GM21529 (cell line): ENCODE measurements at regions not wholly inside any gene's neighbourhood (a gene's known extent, or its start where the extent isn't known, plus 50 kb on each side); places are given as distances from the start of the nearest gene placed in this dataset.

Source experiments
- ATAC-seq: cut with Tn5 transposase; IDR thresholded peaks from one replicate; pipeline ENCODE4 v1.9.1; 2021; ENCODE audit not compliant: unreplicated experiment

DNA sequence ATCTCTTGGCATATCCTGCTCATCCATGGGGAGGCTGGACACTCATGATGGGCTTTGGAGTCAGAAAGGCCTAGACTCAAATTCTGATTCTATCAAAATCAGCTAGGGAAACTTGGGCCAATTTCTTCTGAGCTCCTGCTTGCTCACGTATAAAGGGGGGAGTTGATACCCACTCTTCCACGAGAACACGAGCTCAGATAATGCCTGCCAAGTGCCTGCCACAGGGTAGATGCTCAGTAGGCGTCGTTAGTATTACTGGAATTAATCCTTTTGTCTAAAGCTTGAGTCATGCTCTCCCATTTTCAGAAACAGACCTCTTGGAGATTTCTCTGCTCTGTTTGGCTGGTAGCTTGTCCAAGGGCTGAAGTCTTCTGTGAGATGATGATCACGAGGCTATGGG is 238.3 kb upstream of the MVB12B start:
- no peak for ATAC-seq

DNA sequence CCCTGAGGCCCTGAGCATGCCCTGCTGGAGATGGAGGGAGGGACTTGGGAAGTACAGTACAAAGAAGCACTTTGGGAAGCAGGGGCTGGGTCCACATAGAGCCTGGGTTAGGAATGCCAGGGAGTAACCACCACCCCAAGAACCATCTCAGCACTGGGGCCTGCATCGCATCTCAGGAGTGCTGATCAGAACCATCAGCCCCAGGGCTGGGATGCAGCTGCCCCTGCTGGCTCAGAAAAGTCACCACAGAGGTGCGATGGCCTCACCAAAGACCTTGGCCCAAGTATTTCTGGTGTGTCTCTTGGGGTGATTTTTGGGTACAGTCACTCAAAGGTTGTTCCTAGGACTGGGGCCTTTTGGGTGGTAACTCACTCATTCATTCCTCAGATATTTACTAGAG is 236.8 kb upstream of the MVB12B start:
- ATAC-seq, result no peak

DNA sequence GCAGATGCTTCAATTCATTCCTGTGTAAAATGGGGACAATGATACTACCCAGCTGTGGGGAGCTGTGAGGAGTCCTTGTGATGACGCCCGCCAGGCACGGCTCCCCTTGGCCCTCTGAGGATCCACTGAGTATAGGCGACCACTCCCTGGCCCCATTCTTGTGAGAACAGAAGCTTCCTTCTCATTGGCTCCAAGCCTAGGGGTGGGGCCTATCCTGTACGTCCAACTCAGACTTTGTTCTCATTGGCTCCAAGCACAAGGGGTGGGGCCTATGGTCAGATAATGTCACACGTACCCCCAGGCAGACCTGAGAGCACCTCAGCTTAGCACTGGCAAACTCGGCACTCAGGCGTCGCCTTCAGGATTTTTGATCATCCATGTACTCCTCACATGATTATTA is 232.9 kb upstream of the MVB12B start:
- ATAC-seq, result no peak

DNA sequence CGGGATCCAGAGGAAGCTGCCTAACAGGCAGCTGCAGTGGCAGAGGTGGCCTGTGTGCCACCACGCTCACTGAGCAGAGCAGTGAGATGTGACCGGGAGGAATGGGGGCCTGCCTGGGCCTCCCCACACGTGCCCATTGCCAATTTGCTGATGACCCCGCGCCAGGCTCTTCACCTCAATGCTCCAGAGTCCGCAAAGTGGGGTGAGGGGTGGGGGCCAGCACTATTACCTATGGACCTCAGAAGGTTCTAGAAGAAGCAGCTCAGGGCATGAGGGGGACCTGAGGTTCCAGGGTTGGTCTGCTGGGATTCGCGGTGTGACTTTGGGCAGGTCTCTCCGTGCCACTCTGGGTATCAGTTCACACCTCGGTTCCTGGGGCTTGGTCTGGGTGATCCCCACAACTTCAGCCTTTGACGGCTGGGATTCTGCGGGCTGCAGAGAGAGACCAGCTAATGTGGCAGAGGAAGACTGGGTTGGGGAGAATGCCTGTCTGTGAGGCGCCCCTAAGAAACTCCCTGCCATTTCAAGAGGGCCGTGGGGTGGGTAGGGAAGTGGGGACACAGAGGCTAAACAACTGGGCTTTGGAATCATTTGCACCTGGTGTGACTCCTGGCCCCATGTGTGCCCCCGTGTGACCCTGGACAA is 231.0 kb upstream of the MVB12B start:
- ATAC-seq, result no peak

DNA sequence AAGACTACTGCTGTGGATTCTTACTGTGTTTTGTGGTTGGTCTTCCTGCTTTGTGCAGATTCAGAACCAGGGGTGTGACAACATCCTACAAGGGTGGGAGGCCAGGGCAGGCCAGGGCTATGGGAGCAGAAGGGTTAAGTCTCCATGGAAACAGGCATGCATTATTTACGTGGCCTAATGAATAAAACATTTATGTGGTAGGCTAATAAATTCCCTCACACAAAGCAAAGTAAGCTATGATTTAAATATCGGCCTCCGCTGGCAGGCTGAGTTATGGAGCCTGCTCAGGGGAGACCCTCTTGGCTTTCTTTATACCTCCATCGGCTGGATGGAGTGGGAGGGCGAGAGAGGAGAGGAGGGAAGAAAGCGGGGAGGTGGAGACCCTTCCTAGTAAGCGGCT is 230.3 kb upstream of the MVB12B start:
- ATAC-seq, result no peak

DNA sequence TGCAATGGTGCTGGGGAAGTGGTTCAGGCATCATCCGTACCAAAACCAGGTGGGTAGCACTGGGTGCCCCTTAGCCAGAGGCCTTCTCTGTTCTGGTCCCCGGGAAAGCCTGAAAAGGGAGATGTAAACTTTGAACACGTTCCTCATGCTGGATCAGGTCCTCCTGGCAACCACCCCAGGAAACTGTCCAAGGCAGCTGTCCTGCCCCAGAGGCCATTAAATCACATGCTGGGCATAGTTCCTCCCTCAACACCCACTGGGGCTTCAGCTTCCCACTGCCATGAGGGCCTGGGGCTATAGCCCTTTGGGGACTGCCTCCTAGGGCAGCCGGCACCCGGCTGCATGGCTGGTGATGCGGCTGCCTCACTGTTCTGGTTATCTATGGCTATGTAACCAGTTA is 228.9 kb upstream of the MVB12B start:
- no peak for ATAC-seq

DNA sequence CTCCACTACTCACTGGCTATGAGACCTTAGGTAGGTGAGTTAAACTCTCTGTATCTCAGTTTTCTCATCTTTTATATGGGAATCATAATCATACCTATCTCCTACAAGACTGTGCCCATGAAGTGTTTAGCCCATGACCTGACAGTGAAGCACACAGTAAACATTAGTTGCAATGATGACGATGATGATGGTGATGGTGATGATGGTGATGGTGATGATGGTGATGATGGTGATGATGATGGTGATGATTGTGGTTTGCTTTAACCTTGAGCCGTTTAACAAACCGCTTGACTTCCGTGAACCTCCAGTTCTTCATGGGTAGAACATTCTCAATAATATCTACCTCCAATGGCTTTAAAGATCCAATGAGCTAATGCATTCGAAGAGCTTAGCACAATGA is 220.2 kb upstream of the MVB12B start:
- ATAC-seq, result no peak

DNA sequence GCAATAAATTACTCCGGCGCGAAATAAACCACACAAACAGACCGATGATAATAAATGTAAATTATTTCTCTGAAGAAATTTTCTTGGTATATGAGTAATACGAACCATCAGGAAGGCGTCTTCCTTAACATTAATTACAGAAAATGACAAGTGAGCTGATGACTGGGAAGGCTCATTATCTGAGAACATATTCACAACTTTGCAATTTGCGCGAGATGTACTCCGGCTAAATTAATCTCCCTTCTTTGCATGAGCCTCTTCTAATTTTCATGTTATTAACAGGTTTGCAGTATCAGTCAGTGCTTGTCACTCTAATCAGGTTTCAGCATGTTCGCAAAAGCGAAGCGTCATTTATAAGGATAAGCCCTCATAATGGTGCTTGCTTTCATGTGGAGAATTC is 218.9 kb upstream of the MVB12B start:
- ATAC-seq, result no peak

DNA sequence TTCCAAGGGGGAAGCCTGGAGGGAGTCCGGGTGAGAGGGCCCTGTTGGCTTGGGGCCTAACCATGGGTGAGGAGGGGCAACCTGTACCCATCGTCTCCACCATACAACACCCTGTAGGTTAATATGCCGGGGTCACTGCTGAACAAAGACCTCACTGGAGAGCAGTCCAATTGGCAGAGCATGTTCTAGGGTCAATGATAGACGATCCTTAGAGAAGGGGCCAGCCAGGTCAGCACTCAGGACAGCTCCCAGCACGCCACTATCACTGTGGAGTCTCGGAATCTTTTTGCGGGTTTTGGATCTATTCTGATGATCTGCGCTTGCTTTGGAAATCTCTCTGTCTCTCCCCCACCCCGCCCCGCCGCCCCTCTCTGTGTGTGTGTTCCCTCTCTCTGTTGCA is 218.4 kb upstream of the MVB12B start:
- ATAC-seq, result no peak

DNA sequence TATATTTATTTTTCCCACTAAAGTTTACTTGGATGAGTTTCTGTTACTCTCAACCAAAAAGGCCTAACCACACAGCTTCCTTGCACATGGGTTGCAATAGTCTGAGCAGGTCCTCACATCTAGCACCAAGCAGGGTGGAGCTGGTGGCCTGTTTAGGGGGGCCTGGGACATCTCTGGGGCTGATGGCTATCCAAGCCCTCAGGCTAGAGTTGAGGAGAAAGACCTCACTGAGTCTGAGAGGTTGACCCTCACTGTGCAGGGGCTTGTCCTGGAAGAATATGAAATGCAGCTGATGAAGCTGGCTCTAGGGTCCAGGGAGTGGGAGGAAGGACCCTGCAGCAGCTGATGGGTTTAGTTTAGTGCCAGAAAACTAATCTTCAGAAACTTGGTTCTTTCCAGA is 217.1 kb upstream of the MVB12B start:
- no peak for ATAC-seq

DNA sequence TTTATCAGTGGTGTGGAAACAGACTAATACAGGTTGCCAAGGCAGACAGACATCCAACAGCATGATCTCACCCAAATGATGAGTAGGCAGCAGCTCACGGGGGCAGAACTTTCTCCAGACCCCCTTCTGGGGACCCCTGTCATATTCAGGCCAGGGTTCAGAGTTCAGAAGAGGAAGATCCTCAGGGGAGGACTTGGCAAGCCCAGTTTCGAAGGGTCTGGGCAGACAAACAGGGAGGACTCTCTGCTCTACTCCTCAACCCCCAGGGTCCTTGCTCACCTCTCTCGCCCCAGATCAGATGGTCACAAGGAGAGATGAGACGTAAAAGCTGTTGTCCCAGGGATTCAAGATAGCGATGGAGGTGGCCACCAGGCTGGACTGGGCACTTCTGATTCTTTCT is 215.1 kb upstream of the MVB12B start:
- ATAC-seq, result no peak

DNA sequence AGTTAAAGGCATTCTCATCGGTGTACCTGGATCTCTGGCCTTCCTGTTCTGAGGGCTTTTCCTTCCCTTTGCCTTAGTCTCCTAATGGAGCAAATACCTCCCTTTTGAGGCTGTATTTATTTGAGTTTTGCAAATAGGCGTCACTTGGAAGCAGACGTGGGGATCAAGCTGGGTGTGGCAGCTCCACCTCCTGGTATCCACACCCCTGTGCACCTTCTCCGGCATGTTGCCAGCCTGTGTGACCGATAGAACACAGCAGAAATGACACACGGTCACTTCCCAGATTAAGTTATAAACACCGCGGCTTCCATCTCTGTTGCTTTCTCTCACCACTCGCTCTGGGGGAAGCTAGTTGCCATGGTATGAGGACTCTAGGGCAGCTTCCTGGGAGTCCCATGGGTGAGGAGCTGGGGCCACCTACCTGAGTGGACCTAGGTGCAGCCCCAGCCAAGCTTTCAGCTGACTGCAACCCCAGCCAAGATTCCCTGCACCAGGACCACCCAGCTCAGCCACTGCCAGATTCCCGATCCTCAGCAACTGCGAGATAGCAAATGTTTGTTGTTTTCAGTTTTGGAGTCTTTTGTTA is 214.4 kb upstream of the MVB12B start:
- ATAC-seq, result no peak

DNA sequence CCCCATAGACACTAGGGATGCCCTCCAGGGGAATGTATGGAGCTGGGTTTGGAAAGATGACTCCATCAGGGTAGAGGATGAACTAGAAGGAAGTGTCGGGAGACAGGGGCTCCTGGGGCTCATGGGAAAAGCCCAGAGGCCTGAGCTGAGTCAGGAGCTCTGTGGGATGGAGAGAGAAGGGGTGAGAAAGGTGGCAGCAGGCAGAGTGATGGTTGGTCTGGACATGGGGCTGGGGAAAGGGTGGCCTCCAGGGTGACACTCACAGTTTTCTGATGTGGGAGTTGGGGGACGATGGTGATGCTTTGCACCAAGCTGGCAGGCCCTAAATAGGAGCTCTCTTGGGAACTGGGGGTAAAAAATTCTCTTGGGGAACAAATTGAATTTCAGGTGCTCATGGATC is 213.5 kb upstream of the MVB12B start:
- no peak for ATAC-seq

DNA sequence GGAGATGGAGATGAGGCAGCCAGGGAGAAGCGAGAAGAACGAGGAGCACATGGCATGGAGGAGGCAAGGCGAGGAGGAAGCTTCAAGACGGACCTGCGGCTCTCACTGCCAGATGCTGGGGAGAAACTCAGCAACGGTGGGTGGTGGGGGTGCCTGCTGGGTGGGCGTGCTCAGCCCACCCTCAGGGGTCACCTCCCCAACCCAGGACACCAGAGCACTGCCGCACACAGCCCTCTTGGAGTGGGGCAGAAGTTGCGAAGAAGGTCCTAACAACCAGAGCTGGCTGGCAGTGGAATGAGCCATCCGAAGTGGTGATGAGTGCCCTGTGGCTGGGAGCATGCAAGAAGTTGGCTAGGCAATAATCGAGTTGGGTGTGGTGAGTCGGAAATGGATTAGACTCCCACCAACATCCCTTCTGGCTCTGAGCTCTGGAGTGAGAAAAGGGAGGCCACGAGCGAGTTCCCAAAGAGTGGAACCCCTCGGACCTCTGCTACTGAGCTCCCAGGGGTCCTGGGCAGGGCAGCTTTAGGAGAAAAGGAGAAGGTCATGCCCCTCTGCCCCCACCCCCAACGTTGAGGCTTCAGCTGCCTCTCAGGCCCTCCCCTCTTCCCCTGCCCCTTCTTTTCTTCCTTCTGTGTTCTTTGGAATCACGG is 212.7 kb upstream of the MVB12B start:
- ATAC-seq, result no peak

DNA sequence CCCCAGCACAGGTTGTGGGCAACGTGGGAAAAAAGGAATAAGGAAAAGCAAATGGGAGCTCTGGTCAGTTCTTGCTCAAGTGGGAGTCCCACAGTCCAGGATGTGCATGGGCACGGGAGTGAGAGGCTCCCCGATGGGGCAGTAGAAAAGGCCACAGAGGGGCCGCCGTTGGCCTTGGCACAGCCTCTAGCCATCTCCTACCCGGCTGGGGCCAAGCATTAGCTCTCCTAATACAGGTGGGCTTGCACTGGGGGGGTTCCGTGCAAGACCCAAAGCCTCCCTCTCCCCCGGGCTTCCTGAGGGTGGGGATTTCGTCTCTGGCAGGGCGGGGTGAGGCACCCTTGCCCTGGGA is 212.2 kb upstream of the MVB12B start:
- no peak for ATAC-seq

DNA sequence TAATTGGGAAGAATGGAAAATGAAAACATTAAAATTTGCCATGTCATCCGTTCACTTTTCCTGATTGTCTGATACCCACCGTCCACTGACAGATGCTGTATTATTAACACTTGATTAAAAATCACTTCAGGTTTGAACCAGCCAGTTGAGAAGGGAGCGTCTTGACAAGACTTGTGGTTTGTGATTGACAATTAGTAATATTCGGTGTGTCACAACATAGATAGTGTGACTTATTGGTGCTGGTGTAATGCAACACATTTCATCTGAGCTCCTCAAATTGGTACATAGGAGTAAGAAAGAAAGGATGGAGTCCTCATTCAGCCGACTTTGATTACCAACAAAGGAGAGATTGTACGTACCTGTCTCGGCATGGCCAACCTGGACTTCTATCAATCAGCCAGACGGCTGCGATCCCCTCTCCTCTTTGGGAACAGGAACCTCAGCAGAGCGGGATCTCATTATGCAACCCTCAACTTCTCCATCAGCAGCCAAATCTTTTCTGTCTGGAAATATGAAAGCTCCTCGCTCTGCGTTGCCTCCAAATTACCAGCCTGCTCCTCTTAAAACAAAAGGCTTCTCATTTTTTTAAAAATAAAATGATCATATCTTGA is 211.7 kb upstream of the MVB12B start:
- ATAC-seq, result no peak

DNA sequence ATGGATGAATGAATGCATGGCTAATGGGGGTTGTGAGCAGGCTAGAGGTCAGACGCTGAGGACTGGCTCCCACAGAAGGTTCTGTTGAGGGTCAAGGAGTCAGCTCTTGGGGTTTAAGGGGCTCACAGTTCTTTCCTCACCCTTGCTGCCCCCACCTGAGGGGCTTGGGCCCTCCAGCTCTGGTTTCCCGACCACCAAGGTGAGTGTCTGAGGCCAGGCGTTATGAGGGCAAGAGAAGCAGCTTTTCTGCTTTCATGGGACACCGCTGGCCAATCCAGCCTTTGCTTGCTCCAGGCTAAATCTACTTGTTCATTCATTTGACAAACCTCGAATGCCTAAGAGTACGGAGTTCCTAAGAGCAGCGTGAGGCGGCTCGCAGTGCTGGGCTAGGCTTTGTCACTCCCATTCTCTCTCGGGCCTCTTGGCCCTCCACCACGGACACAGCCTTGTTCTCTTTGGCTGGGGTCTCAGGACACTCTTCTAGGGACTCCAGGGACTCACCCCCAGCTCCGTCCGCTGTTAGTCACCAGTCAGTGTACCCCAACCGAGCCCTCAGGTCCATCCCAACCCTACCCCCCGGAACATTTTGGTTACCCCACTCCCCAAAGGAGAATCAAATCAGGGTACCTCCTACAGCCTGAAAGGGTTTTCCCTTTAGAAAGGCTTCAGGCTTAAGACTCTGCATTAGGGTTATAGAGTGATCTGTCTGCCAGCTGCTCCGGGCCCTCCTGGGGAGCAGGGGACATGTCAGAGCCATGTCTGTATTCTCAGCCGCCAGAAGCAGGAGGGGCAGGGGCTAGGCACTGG is 210.1 kb upstream of the MVB12B start:
- no peak for ATAC-seq

DNA sequence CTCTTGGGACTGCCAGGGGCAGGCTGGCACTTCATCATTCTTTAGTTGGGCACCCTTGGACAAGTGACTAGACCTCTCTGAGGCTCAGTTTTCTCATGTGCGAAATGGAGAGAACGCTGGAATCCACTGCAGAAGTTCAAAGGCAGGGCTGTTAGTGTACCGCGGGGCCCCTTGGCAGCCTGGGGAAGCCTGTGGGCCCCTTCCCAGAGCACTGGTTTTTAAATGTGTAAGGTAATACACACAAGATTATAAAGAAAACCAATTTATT is 209.5 kb upstream of the MVB12B start:
- no peak for ATAC-seq

DNA sequence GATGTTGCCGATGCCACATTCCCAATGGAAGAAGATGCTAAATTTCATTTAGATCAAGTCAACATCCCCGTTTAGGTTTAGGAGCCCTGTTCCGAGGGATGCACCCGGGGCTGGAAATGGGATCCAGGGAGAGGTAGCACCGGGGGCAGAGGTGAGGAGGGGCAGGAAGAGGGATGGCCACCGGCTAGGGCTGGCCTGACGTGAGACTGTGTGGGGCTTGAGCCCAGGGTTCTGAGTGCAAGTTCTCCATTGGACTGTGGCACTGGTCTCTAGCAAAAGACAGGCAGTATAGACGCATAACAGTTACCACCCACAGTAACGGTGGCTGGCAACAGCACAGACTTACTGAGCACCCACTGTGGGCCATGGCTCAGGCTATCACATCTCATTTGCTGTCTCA is 209.0 kb upstream of the MVB12B start:
- ATAC-seq, result no peak

DNA sequence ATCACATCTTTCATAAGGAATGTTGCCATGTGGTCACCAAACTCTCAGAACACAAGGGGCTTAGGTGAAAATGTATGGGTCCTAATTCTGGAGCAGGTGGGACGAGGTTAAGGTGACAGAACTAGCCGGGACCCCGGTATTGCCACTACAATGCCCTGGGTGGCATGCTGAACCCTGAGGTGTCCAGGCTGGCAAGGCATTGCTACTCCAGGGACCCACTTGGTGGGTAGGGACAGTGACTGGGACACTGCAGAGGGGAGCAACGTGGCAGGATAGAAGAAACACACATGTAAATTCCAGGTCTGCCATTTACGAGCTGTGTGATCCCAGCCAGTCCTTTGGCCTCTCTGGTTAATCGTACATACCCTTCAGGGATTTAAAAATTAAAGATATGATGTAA is 206.9 kb upstream of the MVB12B start:
- no peak for ATAC-seq

DNA sequence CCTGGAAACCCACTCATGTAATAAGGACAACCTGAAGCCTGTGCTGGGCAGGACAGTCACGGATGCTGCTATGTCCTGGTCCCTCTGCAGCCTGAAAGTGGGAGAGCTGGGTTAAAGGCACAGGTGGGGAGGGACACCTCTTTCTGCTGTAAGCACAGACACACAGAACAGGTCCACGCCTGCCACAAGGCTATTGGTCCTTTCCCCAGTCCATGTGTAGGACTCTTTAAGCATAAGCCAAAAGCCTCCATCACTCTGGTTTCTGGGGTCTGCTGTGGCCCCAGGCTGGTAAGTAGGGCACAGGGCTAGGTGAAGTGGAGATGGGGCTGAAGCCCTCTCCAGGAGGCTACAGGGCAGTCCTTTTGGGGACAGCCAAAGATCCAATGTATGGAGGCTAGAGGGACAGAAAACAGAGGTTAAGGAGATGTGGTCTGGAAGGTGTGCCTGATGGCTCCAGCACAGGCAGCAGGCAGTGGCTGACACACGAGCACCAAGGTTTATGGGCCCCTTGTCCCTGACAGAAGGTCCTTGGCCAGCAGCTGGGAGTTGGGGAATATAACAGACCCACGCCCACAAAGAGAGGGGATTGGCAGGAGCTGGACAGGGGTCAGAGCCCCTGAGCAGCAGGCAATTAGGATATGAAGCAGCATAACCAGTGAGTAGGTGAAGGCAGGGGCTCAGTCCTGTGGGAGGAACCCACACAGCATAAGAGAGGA is 203.6 kb upstream of the MVB12B start:
- no peak for ATAC-seq
